HG03342 (cell line): ENCODE measurements at regions not wholly inside any gene's neighbourhood (a gene's known extent, or its start where the extent isn't known, plus 50 kb on each side); places are given as distances from the start of the nearest gene placed in this dataset.

Experiments
- ATAC-seq: cut with Tn5 transposase; IDR thresholded peaks from one replicate; pipeline ENCODE4 v1.9.1; 2021; ENCODE audit warnings: mild to moderate bottlenecking, moderate library complexity; ENCODE audit not compliant: unreplicated experiment

DNA sequence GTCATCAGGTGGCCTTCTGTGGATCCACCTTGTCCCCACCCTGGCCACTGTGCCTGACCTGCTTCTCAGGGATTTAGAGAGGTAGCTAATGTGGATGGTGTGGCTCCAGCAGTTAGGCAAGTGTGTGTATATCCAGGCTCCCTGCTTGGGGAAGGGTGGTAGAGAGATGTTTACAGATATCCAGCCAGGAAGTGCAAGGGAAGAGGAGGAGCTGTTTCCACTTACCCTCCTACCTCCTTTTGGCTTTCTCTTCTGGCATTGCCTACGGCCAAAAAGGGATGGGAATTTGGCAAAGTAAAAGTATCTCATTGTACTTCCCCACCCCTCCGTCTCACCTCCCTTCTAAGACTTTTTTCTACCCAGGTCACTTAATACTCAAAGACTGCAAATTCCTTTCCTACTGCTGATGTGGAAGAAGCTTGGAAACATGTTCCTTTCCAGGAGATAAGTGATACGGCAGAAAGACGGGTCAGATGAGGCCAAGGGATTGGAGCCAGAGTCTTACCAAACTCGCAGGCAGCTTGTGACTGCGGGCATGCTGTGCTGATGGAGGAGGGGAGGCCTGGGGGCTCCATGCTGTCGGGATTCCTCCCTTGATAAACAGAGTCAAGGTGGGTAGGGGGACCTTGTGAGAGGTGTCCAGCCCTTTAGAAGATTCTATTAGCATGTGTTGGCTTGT, 253.4 kb downstream of the PRL start:
- ATAC-seq = no peak

DNA sequence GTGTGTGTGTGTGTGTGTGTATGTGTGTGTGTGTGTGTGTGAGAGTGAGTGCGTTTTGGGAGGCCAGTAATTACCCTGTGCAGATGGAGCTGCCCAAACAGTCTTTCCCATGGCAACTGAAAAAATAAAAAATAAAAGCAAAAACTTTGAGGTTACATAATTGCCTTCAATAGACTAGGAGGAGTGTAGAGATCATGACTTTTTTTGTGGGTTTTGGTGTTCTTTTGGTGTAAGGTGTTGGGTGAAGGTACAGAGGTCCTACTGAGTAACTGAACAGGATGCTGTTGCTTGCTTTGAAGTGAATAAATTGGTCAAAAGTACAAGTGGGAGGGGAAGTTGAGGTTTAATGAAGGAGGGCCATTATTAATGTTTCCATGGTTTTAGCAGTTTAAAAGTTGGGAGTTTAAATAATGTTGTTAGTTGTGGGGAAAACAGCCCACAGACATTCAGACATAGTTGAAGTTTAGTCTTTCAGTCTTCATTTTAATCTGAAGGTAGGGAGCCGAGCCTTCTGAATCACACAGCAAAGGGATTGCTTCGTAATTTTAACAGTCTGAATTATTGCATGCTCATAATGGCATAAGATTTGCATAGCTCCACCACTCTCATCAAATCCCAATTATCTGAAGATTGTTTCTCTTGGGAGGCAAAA, 251.4 kb downstream of the PRL start:
- ATAC-seq = no peak

DNA sequence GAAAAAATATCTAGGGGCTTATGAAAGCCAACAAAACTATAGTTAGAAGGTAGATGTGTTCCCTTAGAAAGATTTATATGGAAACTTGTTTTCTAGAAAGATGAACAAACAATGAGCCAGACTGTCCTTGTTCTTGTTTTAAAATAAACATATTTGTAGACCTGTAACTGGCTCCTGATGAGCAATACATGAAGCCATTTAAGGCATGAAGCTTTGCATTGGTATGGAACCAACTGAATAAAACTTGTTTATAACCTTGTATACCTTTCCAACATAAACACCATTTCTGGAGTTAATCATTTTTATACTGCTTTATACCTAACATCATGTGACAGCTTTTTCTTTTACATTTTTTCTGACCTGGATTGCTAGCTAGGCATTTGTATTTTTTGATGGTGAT, 247.8 kb downstream of the PRL start:
- no peak for ATAC-seq

DNA sequence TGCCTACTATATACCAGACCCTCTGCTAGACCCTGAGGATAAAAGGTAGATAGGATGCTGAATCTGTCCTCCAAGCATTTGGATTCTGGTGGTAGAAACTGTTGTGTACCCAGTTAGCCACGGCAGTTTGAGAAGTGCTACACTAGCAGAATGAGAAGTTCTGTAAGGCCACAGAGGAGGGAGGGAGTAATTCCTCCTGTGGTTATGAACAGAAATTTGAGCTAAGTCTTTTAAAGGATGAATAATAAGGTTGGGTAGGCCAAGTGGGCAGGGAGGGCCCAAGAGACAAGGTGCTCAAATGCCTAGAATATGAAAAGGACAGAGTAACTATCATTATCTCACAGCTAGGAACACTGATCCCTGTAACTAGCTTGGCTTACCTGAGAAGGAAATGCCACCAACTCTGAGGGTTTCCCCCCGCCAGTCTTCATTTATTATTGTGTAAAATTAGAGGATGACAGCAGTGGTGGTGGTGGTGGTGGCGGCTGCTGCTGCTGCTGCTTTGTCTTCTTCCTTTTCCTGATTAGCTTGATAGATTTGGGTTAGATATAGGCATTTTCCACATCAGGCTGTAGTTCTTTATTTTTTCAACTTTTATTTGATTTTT, 243.3 kb downstream of the PRL start:
- ATAC-seq = no peak

DNA sequence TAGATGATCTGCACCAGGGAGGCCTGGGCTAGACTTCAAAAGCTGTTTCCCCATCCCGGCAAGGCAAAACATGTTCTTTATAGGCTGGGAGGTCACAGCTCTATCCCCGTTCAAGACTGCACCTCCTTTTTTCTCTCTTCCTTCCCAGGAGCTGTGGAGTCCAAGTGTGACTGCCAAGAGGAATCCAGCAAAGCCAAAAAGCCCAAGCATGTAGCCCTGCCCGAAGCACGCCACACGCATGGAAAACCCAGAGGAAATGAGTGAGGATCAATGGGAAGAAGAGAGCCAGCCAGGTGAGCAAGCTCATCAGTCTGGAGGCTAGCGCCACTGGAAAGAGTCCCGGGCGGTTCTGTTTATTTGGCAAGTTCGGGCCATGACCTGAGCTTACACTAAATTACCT, 240.4 kb downstream of the PRL start:
- no peak for ATAC-seq

DNA sequence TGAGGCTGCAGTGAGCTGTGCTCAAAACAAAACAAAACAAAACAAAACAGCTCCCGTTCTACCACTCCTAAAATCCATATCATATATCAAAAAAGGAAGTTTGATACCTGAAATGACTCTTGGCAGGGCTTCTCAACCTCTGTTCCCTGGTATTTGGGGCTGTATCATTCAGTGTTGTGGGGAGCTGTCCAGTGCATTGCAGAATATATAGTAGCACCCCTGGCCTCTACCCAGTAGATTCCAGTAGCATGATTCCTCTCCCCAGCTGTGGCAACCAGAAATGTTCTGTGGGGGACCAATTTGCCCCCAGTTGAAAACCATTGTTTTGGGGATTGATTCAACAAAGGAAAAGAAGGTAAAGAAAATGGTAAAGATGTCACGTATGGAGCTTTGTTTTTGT, 238.9 kb downstream of the PRL start:
- ATAC-seq = no peak

DNA sequence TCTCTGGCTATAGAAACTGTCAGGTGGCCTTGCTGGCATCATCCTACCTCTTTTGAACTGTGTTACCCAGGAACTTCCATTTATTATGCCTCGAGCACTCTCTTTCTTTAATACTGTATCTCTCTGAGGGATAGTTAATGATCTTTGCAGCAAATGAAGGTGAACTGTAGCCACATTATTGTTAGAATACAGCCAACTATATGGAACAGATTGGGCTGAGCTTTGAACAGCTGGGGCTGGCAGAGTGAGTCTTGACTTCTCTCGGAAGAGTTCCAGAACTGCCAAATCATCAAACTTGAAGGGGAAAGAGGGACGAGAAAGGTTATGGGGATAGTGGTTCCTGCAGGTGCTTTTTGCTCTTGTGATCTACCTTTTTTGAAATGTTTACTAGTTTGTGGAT, 237.7 kb downstream of the PRL start:
- ATAC-seq = no peak

DNA sequence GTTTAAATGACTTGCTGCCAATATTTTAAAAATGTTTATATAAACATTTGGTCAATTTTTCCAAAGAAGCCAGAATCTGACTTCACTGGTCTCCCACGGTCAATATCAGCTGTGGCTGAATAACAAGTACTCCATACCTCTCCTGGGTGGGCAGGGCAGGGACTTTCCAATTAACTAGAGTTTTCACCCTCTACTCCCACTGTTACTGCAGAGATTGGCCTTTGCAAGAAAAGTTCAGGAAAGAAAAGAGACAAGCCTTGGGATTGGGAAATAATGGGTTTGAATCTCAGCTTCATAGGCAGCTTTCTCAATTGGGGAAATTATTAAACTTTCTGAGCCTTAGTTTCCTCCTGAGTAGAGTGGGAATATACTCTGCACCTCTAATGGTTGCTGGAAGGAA, 236.9 kb downstream of the PRL start:
- no peak for ATAC-seq

DNA sequence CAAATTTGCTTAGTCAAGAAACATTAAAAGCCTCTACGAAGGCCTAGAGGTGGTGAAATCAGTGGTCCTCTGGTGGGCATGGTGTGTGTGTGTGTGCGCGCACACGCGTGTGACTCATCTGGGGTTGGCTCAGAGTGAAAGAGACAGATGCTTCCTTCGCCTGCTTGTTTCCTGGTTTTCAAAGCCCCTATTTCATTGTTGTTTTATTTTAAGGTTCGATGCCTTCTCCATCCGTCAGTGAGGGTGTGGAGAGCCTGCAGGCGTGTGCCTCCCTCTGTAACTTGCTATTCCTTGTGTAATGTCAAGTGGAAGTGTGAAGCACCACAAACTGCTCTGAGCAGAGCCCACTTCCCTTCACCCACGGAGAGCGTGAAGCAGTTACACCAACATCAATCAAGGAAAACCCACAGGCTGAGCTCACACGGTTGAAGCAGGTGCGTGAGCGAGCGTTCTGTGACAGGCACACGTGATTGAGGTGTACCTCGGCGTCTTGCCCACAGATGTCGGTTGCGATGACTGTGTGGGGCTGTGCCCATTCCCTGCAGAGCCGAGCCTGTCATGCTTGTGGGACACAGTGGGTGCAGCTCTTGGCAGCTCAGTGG, 233.9 kb downstream of the PRL start:
- ATAC-seq = peak; percentile 80

DNA sequence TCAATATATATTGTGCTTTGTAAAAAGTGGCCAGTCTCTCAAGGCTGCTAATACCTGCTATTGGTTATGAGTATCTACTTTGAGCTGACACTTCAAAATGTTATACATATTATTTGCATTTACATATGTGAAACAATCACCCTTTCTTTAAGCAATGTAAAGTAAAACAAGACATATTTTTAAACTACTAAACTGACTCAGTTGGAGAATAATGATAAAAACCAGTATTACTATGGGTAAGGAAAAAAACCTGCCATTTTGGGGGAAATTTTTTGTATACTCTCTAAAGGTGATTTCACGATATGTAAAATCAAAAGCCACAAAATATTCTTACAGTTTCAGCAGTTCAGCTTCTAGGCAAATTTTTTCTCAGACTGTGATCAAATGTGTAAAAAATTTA, 232.3 kb downstream of the PRL start:
- ATAC-seq = no peak

DNA sequence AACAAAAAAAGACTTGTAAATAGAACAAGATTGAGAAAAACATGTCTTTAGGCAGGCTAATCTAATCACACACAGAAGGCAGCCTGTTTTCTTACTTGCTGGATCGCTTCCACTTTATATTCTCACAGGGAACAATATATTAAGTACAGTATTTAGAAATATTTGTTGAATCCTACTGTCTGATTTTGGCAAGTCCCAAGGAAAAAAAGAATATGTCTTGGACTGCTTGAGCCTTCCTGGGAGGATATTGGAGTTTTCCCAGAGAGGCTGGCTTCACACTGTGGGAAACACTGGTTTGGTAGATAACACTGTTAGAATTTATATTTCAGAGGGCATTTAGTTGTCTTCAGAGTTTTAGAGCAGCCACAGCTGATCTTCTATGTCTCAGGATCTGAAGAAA, 229.7 kb downstream of the PRL start:
- no peak for ATAC-seq

DNA sequence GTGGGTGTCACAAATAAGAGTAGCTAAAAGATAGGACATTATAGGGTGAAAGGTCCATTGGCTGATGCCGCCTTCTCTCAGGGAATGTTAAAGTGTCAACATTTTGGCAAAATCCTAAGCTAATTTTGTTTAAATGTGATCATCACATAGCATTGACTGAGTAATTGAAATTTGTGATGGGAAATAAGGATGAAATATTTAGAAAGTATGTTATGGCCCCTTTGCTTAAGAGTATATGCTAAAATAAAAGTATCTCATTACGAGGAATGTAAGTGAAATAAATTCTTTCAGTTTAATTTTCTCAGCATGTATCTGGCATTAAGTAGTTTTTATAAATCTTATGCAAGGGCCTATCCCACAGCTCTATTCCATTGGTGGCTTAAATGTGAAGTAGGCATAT, 229.2 kb downstream of the PRL start:
- no peak for ATAC-seq

DNA sequence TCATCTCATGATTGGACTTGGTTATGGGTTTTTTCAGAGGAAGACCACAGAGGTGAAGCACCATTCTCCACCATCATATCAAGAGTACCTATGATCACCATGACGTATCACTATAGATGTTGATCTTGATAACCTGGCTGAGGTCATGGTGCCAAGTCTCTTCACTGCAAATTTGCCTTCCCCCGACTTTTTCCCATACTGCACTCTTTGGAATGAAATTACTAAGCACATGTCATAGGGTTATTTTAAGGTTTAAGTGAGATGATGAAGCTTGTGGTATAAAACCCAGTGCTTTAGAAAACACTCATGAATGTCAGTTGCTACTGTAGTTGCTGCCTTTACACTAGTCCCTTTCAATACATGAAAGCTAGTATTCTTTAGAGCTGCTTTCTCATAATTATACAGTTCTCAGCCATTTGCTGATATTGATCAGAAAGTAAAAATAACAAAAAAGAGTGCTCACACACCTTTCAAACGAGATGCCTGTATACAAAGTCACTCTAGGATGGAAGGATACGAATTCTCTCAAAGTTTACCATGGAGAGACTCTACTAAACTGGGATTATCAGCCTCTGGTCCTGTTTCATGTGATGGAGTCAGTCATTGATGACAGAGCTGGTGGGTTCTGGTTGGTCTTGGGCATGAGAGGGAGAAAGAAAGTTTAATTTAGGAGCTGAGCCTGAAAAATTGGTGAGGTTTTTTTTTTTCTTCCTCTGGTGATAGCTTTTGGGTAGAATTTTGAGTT, 228.1 kb downstream of the PRL start:
- no peak for ATAC-seq

DNA sequence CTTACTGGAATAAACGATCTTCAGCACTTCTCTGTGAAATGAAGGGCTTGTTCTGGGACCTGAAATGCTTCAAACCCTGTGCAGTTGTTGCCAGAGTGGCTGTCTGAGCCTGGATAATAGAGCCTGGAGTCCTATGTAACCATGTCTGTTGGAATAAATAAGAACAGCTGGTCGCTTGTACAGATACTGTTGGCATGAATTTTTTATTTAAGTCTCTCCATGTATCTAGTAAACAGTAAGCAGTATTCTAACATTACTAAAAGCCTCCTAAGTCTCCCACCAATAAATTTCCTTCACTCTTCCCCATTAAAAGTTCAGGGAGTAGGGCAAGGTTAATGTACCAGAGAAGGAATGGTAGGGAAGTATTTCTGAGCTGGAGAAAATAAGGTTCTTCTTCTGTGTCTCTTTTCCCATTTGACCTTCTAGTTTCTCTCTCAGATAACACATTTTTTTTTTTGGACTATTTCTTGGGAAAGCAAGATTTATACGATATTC, 227.5 kb downstream of the PRL start:
- ATAC-seq = no peak

DNA sequence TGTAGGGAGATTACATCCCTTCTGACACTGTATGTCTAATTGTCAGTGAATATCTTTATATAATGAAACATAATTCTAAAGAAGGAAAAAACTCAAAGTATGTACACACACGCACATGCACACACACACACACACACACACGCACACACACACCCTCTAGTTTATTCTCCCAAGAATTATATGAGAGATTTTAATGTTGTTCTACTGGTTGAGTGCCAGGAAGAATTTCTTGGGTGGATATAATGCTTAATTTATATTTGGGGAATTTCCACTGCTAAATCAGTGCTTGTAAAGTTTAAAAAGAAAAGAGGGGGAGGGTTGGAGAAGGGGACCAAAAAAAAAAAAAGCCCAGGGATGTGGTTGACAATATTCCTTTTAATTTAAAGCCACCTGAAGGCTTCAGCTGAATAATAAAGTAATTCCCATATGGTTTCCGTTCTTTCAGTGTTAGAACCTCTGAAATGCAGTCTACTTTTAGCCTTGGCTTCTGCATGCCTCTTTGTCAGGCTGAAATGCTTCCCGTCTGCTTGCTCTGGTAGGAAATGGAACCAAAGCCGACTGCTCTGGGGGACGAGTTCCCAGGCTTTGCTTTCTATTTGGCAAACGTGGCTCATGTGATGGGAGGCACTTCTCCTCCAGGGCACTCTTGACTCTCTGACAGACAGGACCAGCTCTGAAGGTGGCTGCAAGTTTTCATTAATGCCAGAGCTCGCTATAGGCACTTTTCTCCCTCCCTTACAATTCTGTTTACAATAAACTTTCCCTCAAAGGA, 225.4 kb downstream of the PRL start:
- no peak for ATAC-seq

DNA sequence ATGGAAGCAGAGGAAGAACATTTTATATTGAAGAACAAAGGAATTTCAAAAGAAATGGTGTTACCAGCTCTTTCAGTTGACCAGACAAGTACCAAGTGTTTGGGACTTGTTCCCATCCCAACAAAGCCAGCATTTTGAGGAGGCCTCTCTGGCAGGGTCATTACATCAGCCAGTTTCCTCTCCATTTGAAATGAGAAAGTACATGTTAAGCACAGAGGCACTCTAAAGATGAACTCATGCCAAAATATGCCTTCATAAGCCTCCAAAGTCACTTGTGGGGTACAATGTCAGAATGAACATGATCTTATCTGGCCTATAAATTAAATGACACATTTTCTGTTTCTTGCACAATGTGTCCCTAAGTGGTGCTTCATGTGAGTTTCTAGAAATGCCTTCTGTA, 223.9 kb downstream of the PRL start:
- no peak for ATAC-seq

DNA sequence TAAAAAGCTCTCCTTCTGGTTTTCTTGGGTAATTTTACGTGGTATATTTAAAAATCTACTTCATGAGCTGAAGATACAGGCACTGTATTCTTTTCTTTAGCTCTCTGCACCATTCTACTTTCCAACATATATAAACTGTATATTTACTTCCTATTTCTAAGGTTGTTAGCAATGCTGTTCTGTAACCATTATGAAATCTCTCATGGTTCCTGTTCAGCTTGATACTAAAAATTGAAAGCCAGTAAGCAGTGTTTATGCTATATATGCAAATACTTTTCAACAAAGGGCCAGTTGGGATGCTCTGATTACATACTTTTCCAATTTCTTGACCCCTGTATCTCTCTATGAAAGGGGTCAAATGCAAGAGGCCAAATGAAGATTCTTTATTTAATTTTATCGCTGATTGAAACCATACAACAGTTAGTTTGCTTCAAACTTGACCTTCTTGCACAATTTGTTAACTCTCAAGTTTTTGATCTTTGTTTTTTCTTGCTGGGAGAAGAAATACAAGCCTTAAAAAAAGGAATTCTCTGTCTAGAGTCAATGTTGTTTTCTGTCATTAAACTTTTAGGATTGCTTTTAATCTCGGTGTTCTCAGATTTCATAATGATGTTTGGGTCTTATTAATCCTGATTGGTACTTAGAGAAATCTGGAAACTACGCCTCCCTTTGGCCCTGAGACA, 223.2 kb downstream of the PRL start:
- ATAC-seq = no peak

DNA sequence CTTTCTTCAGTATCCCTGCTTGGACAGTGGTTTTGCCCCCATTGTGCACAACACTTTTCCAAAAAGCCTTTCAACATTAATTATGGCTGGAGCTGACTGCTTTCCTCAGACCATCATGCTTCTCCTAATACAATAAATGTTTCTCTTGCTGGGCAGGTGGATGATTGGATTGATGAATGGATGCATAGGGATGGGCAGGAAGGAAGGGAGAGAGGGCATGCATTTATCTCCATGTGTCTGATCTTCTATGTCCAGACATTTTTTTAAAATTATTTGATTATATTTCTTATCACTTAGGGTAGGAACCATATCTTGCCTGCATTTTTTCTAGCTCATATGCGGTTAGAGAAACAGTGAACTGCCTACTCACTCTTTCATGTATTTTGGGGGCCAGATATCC, 218.5 kb downstream of the PRL start:
- ATAC-seq = no peak

DNA sequence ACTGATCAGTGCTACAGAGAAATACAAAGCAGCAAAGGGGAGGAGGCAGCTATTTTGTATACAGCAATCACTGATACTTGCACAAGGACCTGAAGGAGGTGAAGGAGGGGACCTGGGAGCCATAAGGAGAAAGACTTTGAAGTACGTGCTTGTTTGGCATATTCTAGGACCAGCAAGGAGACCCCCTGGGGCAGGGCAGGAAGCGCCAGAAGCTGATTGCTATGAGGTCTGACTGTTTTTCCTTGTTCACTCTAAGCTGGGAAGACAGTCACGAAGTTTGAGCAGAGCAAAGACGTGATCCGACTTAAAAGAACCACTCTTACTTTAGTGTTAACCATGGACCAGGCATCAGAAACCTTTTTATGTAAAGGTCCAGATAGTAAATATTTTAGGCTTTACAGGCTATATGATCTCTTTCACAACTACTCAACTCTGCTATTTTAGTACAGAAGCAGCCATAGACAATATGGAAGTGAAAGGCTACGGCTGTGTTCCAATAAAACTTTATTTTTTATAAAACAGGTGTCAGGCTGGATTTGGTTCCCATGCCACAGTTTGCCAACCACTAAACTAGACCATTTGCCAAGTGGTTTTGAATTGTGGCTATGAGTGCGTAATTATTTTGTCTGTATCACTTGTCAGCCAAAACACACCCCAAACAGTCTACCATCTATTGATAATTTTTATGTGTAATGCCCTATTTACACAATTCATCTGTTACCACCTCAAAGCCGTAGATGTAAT, 217.9 kb downstream of the PRL start:
- ATAC-seq = no peak
